Common myeloid progenitor, CD34-positive (primary cell): ENCODE measurements at regions not wholly inside any gene's neighbourhood (a gene's known extent, or its start where the extent isn't known, plus 50 kb on each side); places are given as distances from the start of the nearest gene placed in this dataset.

Experiments used
- CTCF ChIA-PET: fragments of 350-600 bp; sonication (Branson Sonifier 250); formaldehyde crosslinking; loops from one replicate; lab custom pipeline; 2021; ENCODE audit warnings: antibody characterized with exemption; lab: Charles Lee
- POLR2A ChIA-PET: fragments of 350-600 bp; sonication (Branson Sonifier 250); formaldehyde crosslinking; loops from one replicate; lab custom pipeline; 2021; ENCODE audit warnings: antibody characterized with exemption; lab: Charles Lee
- DNase-seq, 3 donors: peaks; one replicate each; pipeline versions ENCODE4 v3.0.0 to v3.0.0-alpha.2; 2013
- H3K27ac ChIP-seq, 2 experiments: 1 replicate in 1 of 2; 2 replicates in 1 of 2; pipeline ENCODE4 v1.7.0; 2013; ENCODE audit warnings: inconsistent platforms in 2 of 2, low read length in 2 of 2, mild to moderate bottlenecking in 2 of 2, low read depth in 1 of 2, moderate library complexity in 1 of 2; ENCODE audit not compliant: severe bottlenecking in 2 of 2, insufficient read depth in 1 of 2, poor library complexity in 1 of 2
- H3K27me3 ChIP-seq, 5 experiments: replicated peaks in 2 of 5; 1 replicate in 3 of 5; 2 replicates in 2 of 5; pipeline versions ENCODE4 v1.6.1 to v1.7.0; 2013; ENCODE audit warnings: low read length in 4 of 5, mild to moderate bottlenecking in 2 of 5, moderate library complexity in 2 of 5, inconsistent platforms in 1 of 5; ENCODE audit not compliant: insufficient read depth in 5 of 5, control insufficient read depth in 4 of 5
- H3K36me3 ChIP-seq, 4 experiments: 1 replicate in 2 of 4; 2 replicates in 2 of 4; pipeline versions ENCODE4 v1.6.1 to v1.7.0; 2013; ENCODE audit warnings: low read length in 3 of 4, control low read depth in 1 of 4, mild to moderate bottlenecking in 1 of 4; ENCODE audit not compliant: control insufficient read depth in 4 of 4, insufficient read depth in 4 of 4
- H3K4me1 ChIP-seq, 4 experiments: 1 replicate in 3 of 4; 2 replicates in 1 of 4; pipeline versions ENCODE4 v1.6.1 to v1.7.1; 2013; ENCODE audit warnings: low read length in 3 of 4, mild to moderate bottlenecking in 3 of 4, control low read depth in 1 of 4, inconsistent platforms in 1 of 4, moderate library complexity in 1 of 4; ENCODE audit not compliant: control insufficient read depth in 4 of 4, insufficient read depth in 4 of 4; ENCODE audit errors: control extremely low read depth in 1 of 4
- H3K4me3 ChIP-seq, 7 experiments: 1 replicate in 4 of 7; 2 replicates in 3 of 7; pipeline versions ENCODE4 v1.5.1 to v1.7.0; 2013; ENCODE audit warnings: mild to moderate bottlenecking in 7 of 7, low read length in 6 of 7, moderate library complexity in 6 of 7, inconsistent platforms in 2 of 7, low read depth in 2 of 7, control low read depth in 1 of 7; ENCODE audit not compliant: insufficient read depth in 4 of 7, control insufficient read depth in 1 of 7; ENCODE audit errors: extremely low read depth in 1 of 7
- H3K9me3 ChIP-seq, 5 experiments: 1 replicate in 4 of 5; 2 replicates in 1 of 5; pipeline versions ENCODE4 v1.6.1 to v1.7.1; 2013; ENCODE audit warnings: low read length in 4 of 5, mild to moderate bottlenecking in 2 of 5, inconsistent platforms in 1 of 5, low read depth in 1 of 5, moderate library complexity in 1 of 5; ENCODE audit not compliant: control insufficient read depth in 4 of 5, insufficient read depth in 2 of 5; ENCODE audit errors: control extremely low read depth in 1 of 5
- WGBS: methylation state at CpG from one replicate; pipeline ENCODE4 v1.1.5; 2013; ENCODE audit not compliant: insufficient coverage; 5-methylcytosine and 5-hydroxymethylcytosine counted together

- Histone ChIP-seq H3K4me3 (no peak overlapping the region), H3K36me3 (no peaks in the 10 kb centered on the region), H3K4me1 (no peaks in the 10 kb centered on the region), H3K27me3 (no peaks in the 10 kb centered on the region), H3K27ac (no peak overlapping the region), H3K9me3 (peaks cover 0 to 5% (median 0%) of the 10 kb centered on the region in 5 experiments)
- POLR2A ChIA-PET: no interaction called here
- no peak for DNase-seq
- CTCF ChIA-PET: interaction anchor here (1.6 kb wide), 1 partner anchor 17 kb away, joined by 3 read pairs; no protein-coding TSS in a partner anchor
- whole genome bisulfite sequencing: 56% methylated on average over 5 of the region's 6 CpGs
Observed at GRCh38 chr6:164911873-164912580, 397.4 kb downstream of the C6orf118 start.

DNA sequence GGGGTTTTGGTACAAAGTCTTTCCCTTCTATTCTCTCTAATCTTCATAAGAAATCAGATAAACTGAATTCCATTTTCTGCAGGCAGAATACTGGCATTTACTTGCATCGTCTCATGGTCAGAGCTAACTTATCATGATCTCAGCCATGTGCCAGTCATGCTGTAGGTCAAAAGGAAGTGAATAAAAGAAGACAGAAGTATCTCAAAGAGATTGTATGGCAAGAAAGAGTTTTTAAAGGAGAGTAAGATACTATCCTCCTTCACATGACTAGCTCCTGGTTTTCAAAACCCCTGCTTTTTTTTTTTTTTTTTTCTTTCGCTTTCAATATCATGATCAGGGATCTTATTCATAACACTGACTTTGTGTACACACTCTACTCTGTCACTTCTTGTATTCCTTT is 398.3 kb downstream of the C6orf118 start:
- H3K27me3 ChIP-seq: no peaks in the 10 kb centered on the region
- no peak for DNase-seq
- no peaks in the 10 kb centered on the region for H3K4me1 ChIP-seq
- H3K36me3 ChIP-seq: no peaks in the 10 kb centered on the region
- WGBS: no CpG with 5 or more reads among the region's 2 CpGs
- CTCF ChIA-PET: interaction anchor here (1.6 kb wide), 1 partner anchor 18 kb away, joined by 3 read pairs; no protein-coding TSS in a partner anchor
- no peaks in the 10 kb centered on the region for H3K9me3 ChIP-seq
- POLR2A ChIA-PET: no interaction called here
- no peak overlapping the region for H3K27ac ChIP-seq
- H3K4me3 ChIP-seq: no peak overlapping the region

- ChIA-PET CTCF (no interaction called here), POLR2A (no interaction called here)
Observed at GRCh38 chr6:164906766-164907165, 402.6 kb downstream of the C6orf118 start.

GRCh38 chr6:164905311-164905710 is 404.1 kb downstream of the C6orf118 start:
- no peaks in the 10 kb centered on the region for H3K9me3 ChIP-seq
- ChIA-PET POLR2A (no interaction called here), CTCF (no interaction called here)
- no peak overlapping the region for H3K4me3 ChIP-seq
- no peak overlapping the region for H3K27ac ChIP-seq
- no peaks in the 10 kb centered on the region for H3K4me1 ChIP-seq
- H3K27me3 ChIP-seq: no peaks in the 10 kb centered on the region
- no peak for DNase-seq
- H3K36me3 ChIP-seq: no peaks in the 10 kb centered on the region

More at GRCh38 chr6:164906766-164907165, 402.6 kb downstream of the C6orf118 start:
- H3K36me3 ChIP-seq: no peaks in the 10 kb centered on the region
- H3K27ac ChIP-seq: no peak overlapping the region
- H3K9me3 ChIP-seq: no peaks in the 10 kb centered on the region
- no peaks in the 10 kb centered on the region for H3K27me3 ChIP-seq
- DNase-seq: no peak
- no peaks in the 10 kb centered on the region for H3K4me1 ChIP-seq
- H3K4me3 ChIP-seq: no peak overlapping the region

DNA sequence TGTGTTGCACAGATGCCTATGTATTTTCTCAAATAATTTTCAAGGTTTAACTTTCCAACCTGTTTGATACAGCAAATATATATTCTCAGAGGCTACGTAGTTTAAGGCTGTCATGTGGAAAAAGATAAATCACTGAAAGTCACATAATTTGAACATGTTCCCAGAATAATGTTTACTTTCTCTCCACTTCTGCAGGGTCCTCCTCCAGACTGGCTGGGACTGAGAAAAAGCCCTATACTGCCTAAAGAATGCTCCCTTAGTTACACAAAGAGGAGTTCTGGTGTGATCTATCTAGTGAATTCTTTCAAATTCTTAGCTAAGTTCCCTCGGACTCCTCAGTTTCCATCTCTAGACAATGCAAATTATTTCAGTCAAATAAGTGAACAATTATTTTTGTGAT is 411.0 kb downstream of the C6orf118 start:
- DNase-seq: no peak
- ChIA-PET CTCF (no interaction called here), POLR2A (no interaction called here)
- no peaks in the 10 kb centered on the region for H3K9me3 ChIP-seq
- H3K27ac ChIP-seq: no peak overlapping the region
- 100% methylated on average over 1 of the region's 2 CpGs for WGBS
- no peak overlapping the region for H3K4me3 ChIP-seq
- no peaks in the 10 kb centered on the region for H3K36me3 ChIP-seq
- H3K27me3 ChIP-seq: no peaks in the 10 kb centered on the region
- H3K4me1 ChIP-seq: no peaks in the 10 kb centered on the region

DNA sequence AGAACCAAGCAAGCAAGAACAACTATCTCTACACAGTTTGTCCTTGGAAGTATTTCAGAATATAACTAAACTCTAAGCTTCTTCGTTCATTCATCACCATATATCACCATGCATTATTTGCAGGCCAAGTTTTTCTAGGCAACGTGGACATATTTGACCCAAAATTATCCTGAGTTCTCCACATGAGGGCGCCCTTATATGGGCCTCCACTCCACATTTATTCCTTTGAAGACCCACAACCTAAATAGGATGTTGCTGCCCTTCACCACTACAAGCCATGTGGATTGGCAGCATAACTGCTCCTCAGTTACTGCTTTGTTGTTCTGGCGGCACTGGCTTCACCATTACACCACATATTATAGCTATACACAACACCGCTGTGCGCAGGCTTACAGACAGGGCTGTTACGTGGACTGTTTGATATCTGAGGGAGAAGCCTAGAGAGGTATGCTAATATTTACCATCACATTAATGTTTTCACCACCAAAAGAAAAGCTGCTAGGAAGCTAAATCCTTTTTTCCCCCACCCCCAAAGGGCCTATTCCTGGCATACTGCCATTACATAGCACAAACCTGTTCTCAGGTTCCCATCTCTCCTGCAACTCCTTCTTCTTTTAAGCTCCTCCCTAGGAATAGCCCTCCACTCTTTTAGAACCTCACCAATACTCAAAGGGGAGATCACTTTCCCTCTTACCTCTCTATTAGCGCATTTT is 411.7 kb downstream of the C6orf118 start:
- Histone ChIP-seq H3K4me1 (no peaks in the 10 kb centered on the region), H3K4me3 (no peak overlapping the region), H3K27ac (no peak overlapping the region), H3K36me3 (no peaks in the 10 kb centered on the region), H3K9me3 (no peaks in the 10 kb centered on the region), H3K27me3 (no peaks in the 10 kb centered on the region)
- no peak for DNase-seq
- POLR2A ChIA-PET: no interaction called here
- CTCF ChIA-PET: no interaction called here
- WGBS: 65% methylated on average over 4 of the region's 8 CpGs

- Histone ChIP-seq H3K27ac (no peak overlapping the region), H3K27me3 (no peaks in the 10 kb centered on the region), H3K4me1 (no peaks in the 10 kb centered on the region), H3K4me3 (no peak overlapping the region), H3K36me3 (no peaks in the 10 kb centered on the region), H3K9me3 (no peaks in the 10 kb centered on the region)
- DNase-seq: no peak
- 91% methylated on average over 3 of the region's 4 CpGs for WGBS
- CTCF ChIA-PET: no interaction called here
- POLR2A ChIA-PET: no interaction called here
Observed at GRCh38 chr6:164889980-164890379, 419.4 kb downstream of the C6orf118 start.
